ENCODE measurements at regions not wholly inside any gene's neighbourhood (a gene's known extent, or its start where the extent isn't known, plus 50 kb on each side); places are given as distances from the start of the nearest gene placed in this dataset.

GRCh38 chr4:23999714-24000469 lies 110.0 kb upstream of the PPARGC1A start:
- ChIA-PET POLR2A (interaction anchor here (0.8 kb wide), 1 partner anchor 90 kb away, joined by 3 read pairs; no protein-coding TSS in a partner anchor), CTCF (interaction anchor here (0.7 kb wide), 1 partner anchor 240 kb away, joined by 4 read pairs; no protein-coding TSS in a partner anchor)
- Mint-ChIP-seq H3K36me3 (ENCODE audit: insufficient read depth, unreplicated experiment) (no peaks in the 10 kb centered on the region), H3K9me3 (ENCODE audit: unreplicated experiment) (no peaks in the 10 kb centered on the region), H3K4me1 (ENCODE audit: insufficient read depth, unreplicated experiment) (peaks cover 17% of the 10 kb centered on the region), H3K27ac (ENCODE audit: low read depth, unreplicated experiment) (no peak overlapping the region), H3K4me3 (ENCODE audit: unreplicated experiment) (no peak overlapping the region), H3K27me3 (ENCODE audit: insufficient read depth, unreplicated experiment) (no peaks in the 10 kb centered on the region)
- intact Hi-C loops (cut with micrococcal nuclease), result loop anchor here (10.0 kb wide), 1 partner anchor 215 kb away; no protein-coding TSS in a partner anchor
- no peak for DNase-seq (ENCODE audit: unreplicated experiment)
- no TSS peak for BruUV-seq (replicated peaks)
- TF ChIP-seq CTCF (IDR thresholded peaks at IDR 0.05; ENCODE audit: unreplicated experiment), result no peak

- CTCF ChIA-PET, result interaction anchor here (0.6 to 0.7 kb wide), 2 partner anchors 8 to 57 kb away, joined by 3 read pairs; no protein-coding TSS in a partner anchor
- H3K4me3 Mint-ChIP-seq (ENCODE audit: unreplicated experiment), result no peak overlapping the region
Observed at GRCh38 chr4:23993373-23993772, 103.5 kb upstream of the PPARGC1A start.

GRCh38 chr4:23991444-23991843 lies 101.6 kb upstream of the PPARGC1A start:
- Mint-ChIP-seq H3K4me3 (ENCODE audit: unreplicated experiment) (no peak overlapping the region), H3K36me3 (ENCODE audit: insufficient read depth, unreplicated experiment) (no peaks in the 10 kb centered on the region), H3K4me1 (ENCODE audit: insufficient read depth, unreplicated experiment) (no peaks in the 10 kb centered on the region), H3K27me3 (ENCODE audit: insufficient read depth, unreplicated experiment) (no peaks in the 10 kb centered on the region), H3K27ac (ENCODE audit: low read depth, unreplicated experiment) (no peak overlapping the region), H3K9me3 (ENCODE audit: unreplicated experiment) (no peaks in the 10 kb centered on the region)
- ChIA-PET CTCF (interaction anchor here (0.5 kb wide), 1 partner anchor 512 kb away, joined by 3 read pairs; no protein-coding TSS in a partner anchor), POLR2A (interaction anchor here (1.0 to 1.6 kb wide), 2 partner anchors 11 to 43 kb away, joined by 3 read pairs; no protein-coding TSS in a partner anchor)
- no TSS peak for BruUV-seq (replicated peaks)
- no peak for DNase-seq (ENCODE audit: unreplicated experiment)
- intact Hi-C loops (cut with micrococcal nuclease), result no loop called here
- no peak for TF ChIP-seq CTCF (IDR thresholded peaks at IDR 0.05; ENCODE audit: unreplicated experiment)

More at GRCh38 chr4:23993373-23993772, 103.5 kb upstream of the PPARGC1A start:
- intact Hi-C loops (cut with micrococcal nuclease), result no loop called here
- no peak for DNase-seq (ENCODE audit: unreplicated experiment)
- no peaks in the 10 kb centered on the region for H3K4me1 Mint-ChIP-seq (ENCODE audit: insufficient read depth, unreplicated experiment)
- no peaks in the 10 kb centered on the region for H3K36me3 Mint-ChIP-seq (ENCODE audit: insufficient read depth, unreplicated experiment)
- H3K27ac Mint-ChIP-seq (ENCODE audit: low read depth, unreplicated experiment), result no peak overlapping the region
- BruUV-seq (replicated peaks), result no TSS peak
- POLR2A ChIA-PET, result no interaction called here
- H3K9me3 Mint-ChIP-seq (ENCODE audit: unreplicated experiment), result no peaks in the 10 kb centered on the region
- no peaks in the 10 kb centered on the region for H3K27me3 Mint-ChIP-seq (ENCODE audit: insufficient read depth, unreplicated experiment)
- no peak for TF ChIP-seq CTCF (IDR thresholded peaks at IDR 0.05; ENCODE audit: unreplicated experiment)

GRCh38 chr4:23986270-23986669 lies 96.4 kb upstream of the PPARGC1A start:
- Mint-ChIP-seq H3K9me3 (ENCODE audit: unreplicated experiment) (no peaks in the 10 kb centered on the region), H3K4me1 (ENCODE audit: insufficient read depth, unreplicated experiment) (no peaks in the 10 kb centered on the region), H3K4me3 (ENCODE audit: unreplicated experiment) (no peak overlapping the region), H3K27ac (ENCODE audit: low read depth, unreplicated experiment) (no peak overlapping the region), H3K36me3 (ENCODE audit: insufficient read depth, unreplicated experiment) (no peaks in the 10 kb centered on the region), H3K27me3 (ENCODE audit: insufficient read depth, unreplicated experiment) (no peaks in the 10 kb centered on the region)
- CTCF ChIA-PET, result interaction anchor here (0.5 kb wide), 1 partner anchor 473 kb away, joined by 5 read pairs; no protein-coding TSS in a partner anchor
- TF ChIP-seq CTCF (IDR thresholded peaks at IDR 0.05; ENCODE audit: unreplicated experiment), result no peak
- intact Hi-C loops (cut with micrococcal nuclease), result no loop called here
- no peak for DNase-seq (ENCODE audit: unreplicated experiment)
- POLR2A ChIA-PET, result interaction anchor here (0.6 to 0.8 kb wide), 2 partner anchors 15 to 335 kb away, joined by 3 read pairs; no protein-coding TSS in a partner anchor
- no TSS peak for BruUV-seq (replicated peaks)
